Non-pigmented ciliary epithelial cell (primary cell): ENCODE measurements at regions not wholly inside any gene's neighbourhood (a gene's known extent, or its start where the extent isn't known, plus 50 kb on each side); places are given as distances from the start of the nearest gene placed in this dataset.
"Not testable (repeated sequence)": the region's sequence is repeated elsewhere in the genome, so short reads cannot be mapped to it uniquely, and the experiment has no call there.

Experiments used
- DNase-seq: peaks from one replicate; pipeline ENCODE4 v3.0.0-alpha.2; 2010; ENCODE audit warnings: low read depth

DNA sequence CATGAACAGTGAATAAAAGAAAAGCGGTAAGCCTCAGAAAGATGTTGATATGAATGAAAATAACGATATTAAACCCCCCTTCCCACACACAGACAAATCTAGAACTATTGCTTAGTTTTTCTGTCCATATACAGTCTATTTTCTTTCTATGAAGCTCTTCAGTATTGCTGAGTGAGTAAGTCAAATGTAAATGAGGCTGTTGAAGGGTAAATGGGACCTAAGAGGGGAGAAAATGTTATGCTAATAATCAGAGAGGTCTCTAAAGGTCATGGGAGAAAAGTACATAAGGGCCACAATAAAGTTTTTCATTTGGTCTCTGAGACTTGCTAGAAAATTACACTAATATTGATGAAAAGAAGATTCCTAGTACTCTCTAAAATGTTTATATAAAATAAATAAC lies 56.2 kb downstream of the PABPC4L start:
- DNase-seq, result no peak

DNA sequence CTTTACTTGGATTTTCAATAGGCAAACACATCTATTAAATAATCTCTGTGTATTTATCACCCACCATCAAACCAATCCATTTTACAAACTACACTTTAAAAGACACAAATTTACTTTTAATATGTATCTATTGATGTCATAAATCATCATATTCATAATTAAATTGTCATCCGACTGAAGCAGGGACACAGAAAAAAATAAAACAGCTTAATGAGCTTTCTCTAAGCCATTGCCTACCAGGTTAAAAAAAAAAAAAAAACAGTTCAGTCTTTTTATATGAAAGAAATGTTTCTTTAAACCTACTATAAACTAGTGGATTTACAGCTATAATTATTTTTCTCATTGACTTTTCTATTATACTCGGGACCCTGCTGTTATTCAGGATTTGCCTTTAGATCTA lies 57.3 kb downstream of the PABPC4L start:
- no peak for DNase-seq

GRCh38 chr4:134141728-134142127 lies 59.9 kb downstream of the PABPC4L start:
- DNase-seq, result no peak

GRCh38 chr4:134139188-134139587 lies 62.4 kb downstream of the PABPC4L start:
- no peak for DNase-seq

- no peak for DNase-seq
Measured at GRCh38 chr4:134132086-134132783, 69.4 kb downstream of the PABPC4L start.

GRCh38 chr4:134126955-134127354 lies 74.6 kb downstream of the PABPC4L start:
- no peak for DNase-seq

DNA sequence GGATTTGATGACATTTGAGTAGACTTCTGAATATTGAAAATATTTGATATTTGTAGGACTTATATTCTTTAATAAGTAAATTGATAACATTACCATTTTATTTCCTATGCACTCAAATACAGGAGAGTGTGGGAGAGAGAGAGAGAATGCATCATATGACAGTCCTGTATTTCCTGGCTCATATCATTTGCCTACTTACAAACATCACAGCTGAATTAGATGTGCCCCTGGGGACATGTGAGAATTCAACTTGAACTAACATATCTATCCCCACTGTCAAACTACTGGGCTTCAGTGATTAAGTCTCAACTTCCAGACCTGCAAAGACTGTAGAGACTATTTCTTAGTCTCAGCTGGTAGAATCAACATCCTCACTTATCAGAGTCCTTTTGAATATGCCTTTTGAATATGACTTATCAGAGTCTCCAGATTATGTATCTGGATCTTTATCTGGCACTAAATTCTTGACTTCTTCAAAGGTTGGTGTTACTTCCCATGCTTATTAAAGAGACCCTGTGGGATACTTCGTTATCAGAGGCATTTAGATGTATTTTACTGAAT lies 75.5 kb downstream of the PABPC4L start:
- no peak for DNase-seq

- DNase-seq, result no peak
Measured at GRCh38 chr4:134122903-134123302, 78.7 kb downstream of the PABPC4L start.

DNA sequence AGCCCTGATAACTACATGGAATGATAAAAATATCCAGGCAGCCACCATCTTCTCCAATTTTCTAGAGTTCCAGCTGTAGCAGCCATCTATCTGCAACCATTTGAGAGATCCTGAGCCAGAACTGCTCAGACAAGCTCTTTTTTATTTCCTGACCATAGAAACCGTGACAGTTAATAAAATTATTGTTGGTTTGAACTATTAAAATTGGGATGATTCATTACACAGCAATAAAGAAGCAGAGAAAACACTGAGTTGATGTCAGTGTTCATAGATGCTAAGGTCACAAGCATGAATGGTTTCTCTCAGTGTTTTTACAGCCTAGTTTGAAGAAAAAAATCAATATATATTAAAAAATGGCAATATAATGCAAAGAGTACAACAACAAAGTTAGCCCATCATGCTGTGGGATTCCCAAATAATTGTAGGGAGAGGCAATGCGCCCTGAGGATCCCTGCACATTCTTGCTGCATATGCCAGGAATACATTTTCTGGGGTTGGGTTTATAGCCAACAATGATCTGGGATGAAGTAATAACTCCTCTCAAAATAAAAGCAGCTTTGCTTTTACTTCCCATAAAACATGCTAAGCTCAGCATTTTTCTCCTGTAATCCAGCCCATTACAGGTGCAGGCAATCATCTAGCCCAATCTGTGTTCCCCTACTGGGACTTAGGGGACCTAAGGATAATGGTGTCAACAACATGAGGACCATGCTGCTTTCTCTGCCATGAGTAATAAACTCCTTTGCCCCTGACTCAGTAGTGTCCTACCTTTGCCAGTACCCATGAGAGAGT lies 84.0 kb downstream of the PABPC4L start:
- no peak for DNase-seq

- DNase-seq, result no peak
Measured at GRCh38 chr4:134089885-134090284, 111.7 kb downstream of the PABPC4L start.

- DNase-seq, result no peak
Measured at GRCh38 chr4:134085496-134085895, 116.1 kb downstream of the PABPC4L start.

DNA sequence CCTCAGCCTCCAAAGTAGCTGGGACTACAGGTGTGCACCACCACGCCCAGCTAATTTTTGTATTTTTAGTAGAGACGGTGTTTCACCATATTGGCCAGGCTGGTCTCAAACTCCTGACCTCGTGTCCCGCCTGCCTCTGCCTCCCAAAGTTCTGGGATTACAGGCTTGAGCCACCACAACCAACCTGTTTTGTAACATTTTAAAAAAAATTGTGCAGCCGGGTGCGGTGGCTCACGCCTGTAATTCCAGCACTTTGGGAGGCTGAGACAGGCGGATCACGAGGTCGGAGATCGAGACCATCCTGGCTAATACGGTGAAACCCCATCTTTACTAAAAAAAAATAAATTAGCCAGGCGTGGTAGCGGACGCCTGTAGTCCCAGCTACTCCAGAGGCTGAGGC lies 122.5 kb downstream of the PABPC4L start:
- DNase-seq, result not testable (repeated sequence)

GRCh38 chr4:134078230-134078914 lies 123.2 kb downstream of the PABPC4L start:
- no peak for DNase-seq

GRCh38 chr4:134073711-134074110 lies 127.9 kb downstream of the PABPC4L start:
- DNase-seq, result no peak

GRCh38 chr4:134072137-134072536 lies 129.5 kb downstream of the PABPC4L start:
- DNase-seq, result no peak

DNA sequence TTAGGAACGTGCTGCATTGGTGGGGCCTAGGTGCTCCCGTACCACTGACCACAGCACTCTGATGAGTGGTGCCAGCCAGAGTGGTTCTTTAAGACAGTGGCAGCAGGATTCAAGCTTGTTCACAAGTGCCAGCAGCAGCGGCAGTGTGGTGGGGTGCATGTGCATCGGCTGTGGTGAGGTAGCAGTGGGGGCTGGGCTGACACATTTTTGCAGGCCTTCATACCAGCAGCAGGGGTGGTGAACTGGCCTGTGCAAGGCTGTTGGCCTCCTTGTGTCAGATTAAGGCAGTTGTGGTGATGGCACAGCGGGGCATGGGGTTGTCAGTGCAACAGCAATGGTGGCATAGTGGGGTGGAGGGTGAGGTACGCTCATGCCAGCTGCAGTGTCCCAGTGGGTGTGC lies 131.4 kb downstream of the PABPC4L start:
- DNase-seq, result no peak

DNA sequence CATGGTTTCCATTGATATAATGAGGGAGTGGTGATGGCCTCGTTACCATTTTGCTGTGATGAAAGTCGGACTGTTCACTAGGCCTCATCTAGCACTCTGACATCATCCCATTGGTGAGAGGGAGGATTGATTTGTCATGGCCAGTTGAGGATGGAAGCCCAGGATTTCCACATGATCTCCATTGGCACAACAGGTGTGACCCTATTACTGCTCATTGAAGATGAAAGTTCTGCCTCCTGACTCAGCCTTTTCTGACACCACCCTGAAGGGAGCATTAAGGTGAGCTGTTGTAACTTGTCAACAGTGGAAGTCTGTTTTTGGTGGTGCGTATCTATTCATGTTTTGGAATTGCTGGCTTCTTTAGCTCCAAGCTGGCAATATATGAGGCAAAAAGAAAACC lies 144.2 kb downstream of the PABPC4L start:
- DNase-seq, result no peak

GRCh38 chr4:134046221-134046620 lies 155.4 kb downstream of the PABPC4L start:
- DNase-seq, result not testable (repeated sequence)

- DNase-seq, result no peak
Measured at GRCh38 chr4:134045411-134045810, 156.2 kb downstream of the PABPC4L start.

GRCh38 chr4:134043266-134043665 lies 158.3 kb downstream of the PABPC4L start:
- DNase-seq, result no peak

- no peak for DNase-seq
Measured at GRCh38 chr4:134028421-134028820, 173.2 kb downstream of the PABPC4L start.

GRCh38 chr4:134027931-134028330 lies 173.7 kb downstream of the PABPC4L start:
- DNase-seq, result peak; percentile 73

DNA sequence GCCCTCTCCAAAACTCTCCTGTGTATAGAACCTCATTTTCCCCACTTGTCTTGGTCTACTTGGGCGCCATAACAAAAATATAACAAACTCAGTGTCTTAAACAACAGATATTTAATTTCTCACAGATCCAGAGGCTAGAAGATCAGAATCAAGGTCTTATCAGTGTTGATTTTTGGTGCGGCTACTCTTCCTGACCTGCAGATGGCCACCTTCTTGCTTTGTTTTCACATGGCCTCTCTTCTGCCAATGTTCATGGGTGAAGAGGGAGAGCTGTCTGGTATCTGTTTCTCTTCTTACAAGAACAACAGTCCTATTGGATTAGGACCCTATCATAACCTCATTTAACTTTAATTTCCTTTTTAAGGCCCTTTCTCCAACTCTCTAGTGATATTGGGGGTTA lies 177.3 kb downstream of the PABPC4L start:
- no peak for DNase-seq
